ENCODE measurements at regions not wholly inside any gene's neighbourhood (a gene's known extent, or its start where the extent isn't known, plus 50 kb on each side); places are given as distances from the start of the nearest gene placed in this dataset.

GRCh38 chr14:82390586-82390985 is 856.9 kb upstream of the SEL1L start:
- DNase-seq = no peak

GRCh38 chr14:82394916-82395315 is 861.3 kb upstream of the SEL1L start:
- no peak for DNase-seq

- DNase-seq = no peak
Observed at GRCh38 chr14:82398256-82398655, 864.6 kb upstream of the SEL1L start.

- DNase-seq = no peak
Observed at GRCh38 chr14:82403987-82404386, 870.3 kb upstream of the SEL1L start.

- no peak for DNase-seq
Observed at GRCh38 chr14:82410064-82410463, 876.4 kb upstream of the SEL1L start.

- DNase-seq = no peak
Observed at GRCh38 chr14:82411298-82411697, 877.6 kb upstream of the SEL1L start.

GRCh38 chr14:82412545-82412944 is 878.9 kb upstream of the SEL1L start:
- DNase-seq = no peak

GRCh38 chr14:82414853-82415539 is 881.3 kb upstream of the SEL1L start:
- no peak for DNase-seq

- DNase-seq = no peak
Observed at GRCh38 chr14:82419933-82420332, 886.3 kb upstream of the SEL1L start.

GRCh38 chr14:82420871-82421270 is 887.2 kb upstream of the SEL1L start:
- DNase-seq = no peak

GRCh38 chr14:82421286-82421685 is 887.6 kb upstream of the SEL1L start:
- no peak for DNase-seq

GRCh38 chr14:82422230-82422629 is 888.6 kb upstream of the SEL1L start:
- no peak for DNase-seq

GRCh38 chr14:82425261-82425660 is 891.6 kb upstream of the SEL1L start:
- DNase-seq = no peak

- no peak for DNase-seq
Observed at GRCh38 chr14:82431031-82431430, 897.4 kb upstream of the SEL1L start.

- no peak for DNase-seq
Observed at GRCh38 chr14:82432301-82433105, 898.9 kb upstream of the SEL1L start.

- DNase-seq = no peak
Observed at GRCh38 chr14:82438436-82438835, 904.8 kb upstream of the SEL1L start.

GRCh38 chr14:82441270-82441669 is 907.6 kb upstream of the SEL1L start:
- no peak for DNase-seq

GRCh38 chr14:82445810-82446570 is 912.3 kb upstream of the SEL1L start:
- no peak for DNase-seq

GRCh38 chr14:82447586-82447985 is 913.9 kb upstream of the SEL1L start:
- no peak for DNase-seq

GRCh38 chr14:82449926-82450468 is 916.3 kb upstream of the SEL1L start:
- DNase-seq = no peak

GRCh38 chr14:82451675-82452074 is 918.0 kb upstream of the SEL1L start:
- no peak for DNase-seq

GRCh38 chr14:82482345-82482744 is 948.7 kb upstream of the SEL1L start:
- no peak for DNase-seq

- DNase-seq = no peak
Observed at GRCh38 chr14:82488473-82488872, 954.8 kb upstream of the SEL1L start.

Measured in stimulated activated CD4-positive, alpha-beta T cell treated with anti-CD3 and anti-CD28 coated beads, Interleukin-2, amount 100 ng/mL, for 24 hours (primary cell).